Uterus (tissue), 3 donors: ENCODE measurements at regions not wholly inside any gene's neighbourhood (a gene's known extent, or its start where the extent isn't known, plus 50 kb on each side); places are given as distances from the start of the nearest gene placed in this dataset.

Experiments used
- DNase-seq, 2 donors: peaks; one replicate each; pipeline ENCODE4 v3.0.0-alpha.2; 2019 to 2020
- H3K27ac ChIP-seq, 2 donors: fragments of 200-600 bp; sonication (generic); 1 replicate in 1 of 2; 2 replicates in 1 of 2; pipeline ENCODE4 v1.5.1; 2016 to 2018
- H3K27me3 ChIP-seq, 2 donors: fragments of 200-600 bp; sonication (generic); one replicate each; pipeline ENCODE4 v1.5.1; 2018 to 2019; ENCODE audit warnings: control low read depth in 1 of 2
- H3K36me3 ChIP-seq, 2 donors: fragments of 200-600 bp; sonication (generic); one replicate each; pipeline ENCODE4 v1.5.1; 2019; ENCODE audit warnings: control low read depth in 1 of 2
- H3K4me1 ChIP-seq, 2 donors: fragments of 200-600 bp; sonication (generic); one replicate each; pipeline ENCODE4 v1.5.1; 2018 to 2019; ENCODE audit warnings: control low read depth in 1 of 2
- H3K4me3 ChIP-seq, 2 donors: fragments of 200-600 bp; sonication (generic); 1 replicate in 1 of 2; 2 replicates in 1 of 2; pipeline ENCODE4 v1.5.1; 2018 to 2019; ENCODE audit warnings: mild to moderate bottlenecking in 1 of 2
- H3K9me3 ChIP-seq, 2 donors: fragments of 200-600 bp; sonication (generic); one replicate each; pipeline ENCODE4 v1.5.1; 2019; ENCODE audit warnings: control low read depth in 1 of 2
- CTCF ChIP-seq, 4 experiments: fragments of 200-600 bp in 2 of 4; fragments of 450-650 bp in 2 of 4; sonication (generic) in 2 of 4; IDR thresholded peaks; one replicate each; pipeline ENCODE4 v1.5.1; 2016 to 2019; ENCODE audit warnings: antibody characterized with exemption in 4 of 4, mild to moderate bottlenecking in 2 of 4, moderate library complexity in 1 of 4
- POLR2A ChIP-seq, 2 donors: fragments of 450-650 bp; IDR thresholded peaks; one replicate each; pipeline ENCODE4 v1.6.1; 2016; ENCODE audit warnings: antibody characterized with exemption in 2 of 2, mild to moderate bottlenecking in 1 of 2, moderate library complexity in 1 of 2
- intact Hi-C: fragments of 100-400 bp; cut with DNase I; formaldehyde crosslinking; loops from one replicate; pipeline ENCODE4 v1.15.1; 2023; ENCODE audit warnings: low total_unique reads
- donor health status: DM: yes; HTN: yes; CAD: no.

GRCh38 chr4:167779280-167779679 is 313.1 kb upstream of the ANXA10 start:
- H3K27ac ChIP-seq: no peak overlapping the region
- H3K9me3 ChIP-seq: no peaks in the 10 kb centered on the region
- H3K36me3 ChIP-seq: no peaks in the 10 kb centered on the region
- no peak for TF ChIP-seq POLR2A (IDR thresholded peaks at IDR 0.05)
- TF ChIP-seq CTCF (IDR thresholded peaks at IDR 0.05): no peak
- no peak for DNase-seq
- no peak overlapping the region for H3K4me3 ChIP-seq
- no peaks in the 10 kb centered on the region for H3K4me1 ChIP-seq
- intact Hi-C loops: no loop called here
- no peaks in the 10 kb centered on the region for H3K27me3 ChIP-seq

DNA sequence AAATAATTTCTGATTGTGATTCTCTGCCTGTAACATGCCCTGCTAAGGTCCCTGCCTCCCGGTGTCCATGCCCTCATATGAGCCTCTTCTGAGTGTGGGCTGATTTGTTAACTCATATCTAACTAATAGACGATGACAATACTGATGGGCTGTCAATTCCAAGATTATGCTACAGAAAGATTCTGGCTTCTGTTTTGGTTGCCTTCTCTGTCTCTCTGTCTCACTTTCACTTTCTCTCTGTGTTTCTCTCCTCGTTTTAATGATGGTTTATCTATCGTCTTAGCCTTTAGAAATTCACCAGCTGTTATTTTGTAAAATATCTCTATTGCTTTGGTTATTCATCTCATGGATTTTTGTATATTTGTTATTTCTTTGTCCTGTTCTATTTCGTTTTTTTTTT is 312.5 kb upstream of the ANXA10 start:
- Histone ChIP-seq H3K4me1 (no peaks in the 10 kb centered on the region), H3K9me3 (no peaks in the 10 kb centered on the region), H3K27ac (no peak overlapping the region), H3K36me3 (no peaks in the 10 kb centered on the region), H3K4me3 (no peak overlapping the region), H3K27me3 (no peaks in the 10 kb centered on the region)
- TF ChIP-seq CTCF (IDR thresholded peaks at IDR 0.05) (no peak), POLR2A (IDR thresholded peaks at IDR 0.05) (no peak)
- no peak for DNase-seq
- intact Hi-C loops: no loop called here

- intact Hi-C loops: no loop called here
- H3K27ac ChIP-seq: no peak overlapping the region
- no peaks in the 10 kb centered on the region for H3K36me3 ChIP-seq
- TF ChIP-seq POLR2A (IDR thresholded peaks at IDR 0.05) (no peak), CTCF (IDR thresholded peaks at IDR 0.05) (no peak)
- H3K9me3 ChIP-seq: no peaks in the 10 kb centered on the region
- no peaks in the 10 kb centered on the region for H3K4me1 ChIP-seq
- no peak overlapping the region for H3K4me3 ChIP-seq
- H3K27me3 ChIP-seq: no peaks in the 10 kb centered on the region
- DNase-seq: no peak
Observed at GRCh38 chr4:167784826-167785225, 307.5 kb upstream of the ANXA10 start.

GRCh38 chr4:167785523-167785922 is 306.8 kb upstream of the ANXA10 start:
- intact Hi-C loops: no loop called here
- no peak for DNase-seq
- no peaks in the 10 kb centered on the region for H3K4me1 ChIP-seq
- no peak for TF ChIP-seq POLR2A (IDR thresholded peaks at IDR 0.05)
- TF ChIP-seq CTCF (IDR thresholded peaks at IDR 0.05): no peak
- no peaks in the 10 kb centered on the region for H3K9me3 ChIP-seq
- no peak overlapping the region for H3K27ac ChIP-seq
- no peaks in the 10 kb centered on the region for H3K27me3 ChIP-seq
- H3K36me3 ChIP-seq: no peaks in the 10 kb centered on the region
- H3K4me3 ChIP-seq: no peak overlapping the region

DNA sequence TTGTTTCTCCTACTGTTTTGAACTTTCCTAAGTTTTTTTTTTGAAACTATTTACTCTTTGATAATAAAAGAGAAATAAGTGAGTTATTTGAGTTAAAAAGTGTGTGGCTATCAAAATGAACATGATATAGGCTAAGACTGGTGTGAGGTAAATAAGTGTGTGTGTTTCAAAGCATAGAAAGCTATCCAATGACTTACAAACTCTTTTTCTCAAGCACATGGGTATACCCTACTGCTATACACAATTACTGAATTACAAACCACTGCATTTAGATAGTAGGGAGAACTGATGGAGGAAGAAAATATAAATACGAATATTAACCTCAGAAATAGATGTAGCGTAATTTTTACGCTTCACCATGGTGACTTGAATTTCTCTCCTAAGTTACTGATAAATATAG is 305.8 kb upstream of the ANXA10 start:
- DNase-seq: no peak
- H3K27ac ChIP-seq: no peak overlapping the region
- TF ChIP-seq POLR2A (IDR thresholded peaks at IDR 0.05) (no peak), CTCF (IDR thresholded peaks at IDR 0.05) (no peak)
- no peaks in the 10 kb centered on the region for H3K36me3 ChIP-seq
- no peaks in the 10 kb centered on the region for H3K4me1 ChIP-seq
- intact Hi-C loops: no loop called here
- H3K9me3 ChIP-seq: no peaks in the 10 kb centered on the region
- H3K27me3 ChIP-seq: no peaks in the 10 kb centered on the region
- H3K4me3 ChIP-seq: no peak overlapping the region
